GM13977 (cell line): ENCODE measurements at regions not wholly inside any gene's neighbourhood (a gene's known extent, or its start where the extent isn't known, plus 50 kb on each side); places are given as distances from the start of the nearest gene placed in this dataset.

ENCODE experiments used
- DNase-seq: peaks from one replicate; pipeline ENCODE4 v3.0.0; 2012; ENCODE audit warnings: low spot score
- CTCF ChIP-seq: IDR thresholded peaks from 2 replicates; pipeline ENCODE4 v1.5.1; 2012; ENCODE audit warnings: mild to moderate bottlenecking, control low read depth; ENCODE audit not compliant: insufficient read depth; ENCODE audit errors: extremely low read depth, missing control alignments
- in situ Hi-C: fragments of 300-500 bp; cut with MboI; formaldehyde crosslinking; loops from one replicate; pipeline ENCODE4 v1.12.0; 2022; ENCODE audit warnings: low sequenced_read_pairs, low pct_unique_long_range_greater_than_20kb, mixed read lengths, inconsistent platforms; ENCODE audit not compliant: unreplicated experiment

DNA sequence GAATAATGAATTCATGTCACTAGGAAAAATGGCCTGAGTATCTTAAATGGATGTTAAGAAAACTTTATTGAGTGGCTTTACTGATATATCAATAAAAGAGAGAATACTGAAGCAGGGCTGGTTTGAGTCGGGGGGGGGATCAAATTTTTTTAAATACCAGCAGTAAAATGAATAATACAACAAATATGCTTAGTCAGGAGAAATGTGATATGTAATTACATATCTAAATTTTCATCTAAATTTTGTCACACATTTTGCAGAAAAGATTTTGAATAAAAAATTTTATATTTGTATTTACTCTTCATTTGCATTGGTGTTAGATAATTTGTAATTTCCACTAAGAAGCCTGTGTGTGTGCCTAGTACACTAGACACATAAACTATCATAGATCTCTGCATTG, 2300.2 kb downstream of the MRPL39 start:
- in situ Hi-C loops = no loop called here
- no peak for DNase-seq
- TF ChIP-seq CTCF = no peak

- in situ Hi-C loops = no loop called here
- TF ChIP-seq CTCF = no peak
- no peak for DNase-seq
These were observed 2294.1 kb downstream of the NCAM2 start for GRCh38 chr21:23292292-23292691.

GRCh38 chr21:23281917-23282316, 2283.7 kb downstream of the NCAM2 start:
- DNase-seq = no peak
- no peak for TF ChIP-seq CTCF
- in situ Hi-C loops = no loop called here

- TF ChIP-seq CTCF = no peak
- DNase-seq = no peak
- in situ Hi-C loops = no loop called here
These were observed 2251.6 kb downstream of the NCAM2 start for GRCh38 chr21:23249760-23250159.

DNA sequence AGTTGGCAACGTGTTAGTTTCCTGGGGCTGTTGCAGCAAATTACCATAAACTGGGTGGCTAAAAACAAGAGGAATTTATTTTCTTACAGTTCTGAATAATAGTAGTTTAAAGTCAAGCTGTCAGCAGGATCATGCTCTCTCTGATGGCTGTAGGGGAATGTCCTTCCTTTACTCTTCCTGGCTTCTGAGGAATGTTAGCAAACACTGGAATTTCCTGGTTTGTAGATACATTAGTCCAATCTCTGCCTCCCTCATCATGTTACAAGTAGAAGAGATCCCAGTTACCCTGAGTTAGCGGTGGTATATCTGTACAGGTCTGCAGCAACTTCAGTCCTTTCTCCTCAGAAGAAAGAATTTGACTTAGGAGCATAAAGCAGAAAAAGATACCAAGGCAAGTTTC, 2249.1 kb downstream of the NCAM2 start:
- DNase-seq = no peak
- in situ Hi-C loops = no loop called here
- no peak for TF ChIP-seq CTCF

DNA sequence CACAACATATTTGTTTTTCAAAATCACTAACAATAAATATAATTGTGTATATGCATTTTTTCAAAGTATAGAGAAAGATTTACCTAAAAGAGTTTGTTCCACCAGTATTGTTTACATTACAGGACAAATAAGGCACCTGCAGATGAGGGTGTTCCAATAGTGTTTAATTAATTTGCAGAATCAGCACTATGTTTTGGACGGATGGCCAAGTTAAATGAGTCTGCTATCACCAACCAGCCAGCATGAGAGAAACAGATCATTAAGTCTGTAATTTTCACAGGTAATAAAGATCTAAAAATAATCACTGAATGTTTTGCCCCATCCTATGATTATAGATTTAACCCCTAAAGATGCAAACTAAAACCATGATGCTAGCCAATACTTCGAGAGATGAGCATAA, 2247.0 kb downstream of the NCAM2 start:
- no peak for TF ChIP-seq CTCF
- in situ Hi-C loops = no loop called here
- no peak for DNase-seq

GRCh38 chr21:23223882-23224281, 2225.7 kb downstream of the NCAM2 start:
- in situ Hi-C loops = no loop called here
- no peak for DNase-seq
- TF ChIP-seq CTCF = no peak
